Left renal cortex interstitium (tissue), 4 donors: ENCODE measurements at regions not wholly inside any gene's neighbourhood (a gene's known extent, or its start where the extent isn't known, plus 50 kb on each side); places are given as distances from the start of the nearest gene placed in this dataset.
A peak's percentile ranks its signal among the peaks of the same experiment; 100 is the strongest.

ENCODE experiments used
- DNase-seq, 4 donors: peaks; one replicate each; pipeline ENCODE4 v3.0.0-alpha.2; 2013; ENCODE audit warnings: low read depth in 4 of 4, low spot score in 2 of 4, missing footprints in 1 of 4

DNA sequence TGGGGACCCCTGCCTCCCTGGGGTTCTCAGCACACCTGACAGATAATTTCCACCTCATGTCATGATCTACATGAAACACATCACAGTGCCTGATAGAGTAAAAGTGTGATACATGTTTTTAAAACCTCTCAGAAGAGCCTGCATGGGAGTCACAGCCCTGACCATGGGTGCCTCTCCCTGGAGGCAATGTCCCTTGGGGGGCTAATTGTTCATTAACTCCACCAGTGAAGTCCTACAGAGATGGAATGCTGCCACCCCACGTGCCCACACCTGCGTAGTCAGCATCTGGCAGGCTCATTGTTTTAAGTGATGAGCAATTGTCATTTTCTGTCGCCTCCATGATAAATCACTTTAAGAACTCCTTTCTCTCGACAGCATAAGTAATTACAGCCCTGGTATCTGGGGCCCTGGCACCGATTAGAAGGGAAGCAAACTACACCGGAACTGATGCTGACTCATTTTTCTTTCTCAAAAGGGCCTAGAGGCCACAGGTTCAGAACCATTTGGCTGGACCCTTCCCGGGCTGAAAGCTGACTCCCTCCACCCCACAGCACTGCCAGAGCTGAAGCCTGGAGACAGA is 109.6 kb upstream of the GJB5 start:
- DNase-seq = no peak

DNA sequence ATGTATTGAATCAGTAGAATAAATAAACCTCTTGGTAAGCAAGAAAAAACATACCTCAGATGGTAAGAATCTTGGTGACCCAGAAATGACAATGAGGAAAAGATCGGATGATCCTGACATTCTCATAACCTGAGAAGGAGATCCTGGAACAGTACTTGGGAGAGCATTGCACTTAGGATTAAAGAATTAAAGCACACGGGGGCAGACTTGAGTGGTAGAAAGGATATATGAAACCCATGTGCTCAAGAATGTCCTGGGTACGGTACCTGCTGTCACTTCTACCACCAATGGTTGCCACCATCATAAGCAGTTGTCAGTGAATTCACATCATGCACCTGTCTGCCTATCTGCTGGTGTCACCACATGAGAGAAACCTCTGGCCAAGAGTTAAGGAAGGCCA is 108.9 kb upstream of the GJB5 start:
- DNase-seq = no peak

DNA sequence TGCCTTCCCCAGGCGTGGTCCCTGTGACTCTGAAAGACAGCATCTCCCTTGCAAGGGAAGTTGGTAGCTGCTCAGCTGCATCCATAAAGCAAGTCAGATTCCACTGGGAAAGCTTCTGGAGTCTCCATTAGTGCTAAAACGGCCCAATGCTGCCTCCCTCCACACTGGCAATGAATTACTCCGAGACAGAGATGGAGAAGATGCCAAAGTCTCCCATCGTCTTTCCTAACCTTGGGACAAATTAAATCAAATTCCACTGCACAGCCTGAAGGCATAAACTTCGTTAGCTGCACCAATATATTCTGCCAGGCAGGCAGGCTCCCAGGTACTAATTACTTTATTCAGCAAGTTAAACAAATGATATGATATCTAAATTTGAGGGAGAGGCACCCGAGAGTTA is 106.3 kb upstream of the GJB5 start:
- no peak for DNase-seq

DNA sequence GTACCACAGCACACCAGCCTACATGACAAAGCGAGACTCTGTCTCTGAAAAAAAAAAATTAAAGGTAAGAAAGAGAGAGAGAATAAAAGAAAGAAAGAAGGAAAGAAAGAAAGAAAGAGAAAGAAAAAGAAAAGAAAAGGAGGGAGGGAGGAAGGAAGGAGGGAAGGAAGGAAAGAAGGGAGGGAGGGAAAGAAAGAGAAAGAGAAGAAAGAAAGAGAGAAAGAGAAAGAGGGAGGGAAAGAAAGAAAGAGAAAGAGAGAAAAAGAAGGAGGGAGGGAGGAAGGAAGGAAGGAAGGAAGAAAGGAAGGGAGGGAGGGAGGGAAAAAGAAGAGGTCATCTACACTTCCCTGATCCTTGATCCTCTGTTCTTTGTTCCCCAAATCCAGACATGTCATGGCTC is 104.8 kb upstream of the GJB5 start:
- DNase-seq = no peak

DNA sequence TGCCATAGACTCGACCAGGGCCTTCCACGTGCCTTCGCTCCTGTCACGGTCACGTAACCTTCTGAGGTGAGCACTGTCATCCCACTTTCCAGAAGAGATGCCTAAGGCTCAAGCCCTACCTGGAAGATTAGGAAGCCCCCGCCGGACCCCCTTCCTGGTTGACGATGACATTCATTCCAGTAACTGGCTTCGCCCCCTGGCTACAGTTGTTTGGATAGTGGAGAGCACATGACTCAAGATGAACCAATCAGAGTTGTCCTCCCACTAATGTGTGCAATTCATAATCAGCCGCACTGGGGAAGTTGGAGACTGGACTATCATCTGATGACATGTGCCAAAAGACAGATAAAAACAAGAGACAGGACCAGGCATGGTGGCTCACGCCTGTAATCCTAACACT is 104.0 kb upstream of the GJB5 start:
- DNase-seq = no peak

DNA sequence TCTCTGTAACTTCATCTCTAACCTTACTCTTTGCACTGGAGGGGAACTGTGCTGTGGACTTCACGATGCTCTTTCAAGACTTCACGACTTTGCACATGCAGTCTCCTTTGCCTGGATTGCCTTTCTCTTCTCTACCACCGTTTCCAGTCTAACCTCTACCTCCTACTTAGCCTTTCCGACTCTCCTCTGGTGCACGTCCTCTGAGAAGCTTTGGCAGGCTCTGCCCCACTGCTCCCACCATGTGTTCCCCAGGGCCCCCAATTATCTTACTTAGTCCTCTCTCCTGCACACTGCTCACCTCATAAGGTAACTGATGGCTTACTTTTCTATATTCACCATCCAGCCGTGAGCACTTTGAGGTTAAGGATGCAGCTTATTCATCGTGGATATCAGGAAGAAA is 101.7 kb upstream of the GJB5 start:
- no peak for DNase-seq

DNA sequence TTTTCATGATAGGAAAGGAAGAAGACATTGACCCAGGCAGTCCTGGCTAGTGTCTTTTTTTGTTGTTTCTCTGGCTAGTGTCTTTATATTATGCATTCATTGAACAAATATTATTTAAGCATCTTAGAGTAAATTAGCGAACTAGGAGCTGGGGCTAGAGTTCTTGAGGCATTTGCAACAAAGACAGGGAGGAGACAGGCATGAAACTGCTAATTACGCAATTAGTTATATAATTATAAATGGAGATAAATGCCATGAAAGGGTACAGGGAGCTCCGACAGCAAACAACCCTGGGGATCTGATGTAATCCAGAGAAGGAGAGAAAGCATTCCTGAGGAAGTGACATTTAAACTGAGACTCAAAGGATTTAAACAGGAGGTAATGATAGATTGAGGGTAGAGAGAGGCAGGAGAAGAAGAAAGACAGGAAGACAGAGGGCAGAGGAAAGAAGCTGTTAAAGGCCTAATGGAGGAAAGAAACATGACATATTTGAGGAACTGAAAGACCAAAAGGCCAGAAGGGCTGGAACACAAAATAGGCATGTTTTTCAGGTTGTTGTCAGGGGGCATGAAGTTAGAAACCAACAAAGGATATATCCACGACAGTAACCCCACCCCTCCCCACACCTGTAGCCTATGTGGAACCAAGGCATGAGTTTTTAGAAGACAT is 99.5 kb upstream of the GJB5 start:
- DNase-seq = no peak

DNA sequence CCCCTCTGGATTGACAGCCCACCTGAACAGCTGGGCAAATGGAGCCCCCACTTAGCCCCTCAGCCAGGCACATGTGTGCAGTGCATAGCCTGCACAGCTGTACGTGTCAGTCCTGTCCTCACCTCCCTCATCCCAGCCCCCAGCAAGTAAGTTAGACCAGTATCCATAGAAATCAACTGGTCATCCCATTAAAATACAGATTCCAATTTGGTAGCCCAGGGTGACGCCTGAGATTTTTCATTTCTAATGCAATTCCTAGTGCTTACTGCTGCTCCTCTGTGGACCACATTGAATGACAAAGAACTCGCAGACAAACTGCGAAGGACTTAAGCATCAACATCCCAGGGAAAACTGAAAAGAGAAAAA is 99.0 kb upstream of the GJB5 start:
- DNase-seq = no peak

DNA sequence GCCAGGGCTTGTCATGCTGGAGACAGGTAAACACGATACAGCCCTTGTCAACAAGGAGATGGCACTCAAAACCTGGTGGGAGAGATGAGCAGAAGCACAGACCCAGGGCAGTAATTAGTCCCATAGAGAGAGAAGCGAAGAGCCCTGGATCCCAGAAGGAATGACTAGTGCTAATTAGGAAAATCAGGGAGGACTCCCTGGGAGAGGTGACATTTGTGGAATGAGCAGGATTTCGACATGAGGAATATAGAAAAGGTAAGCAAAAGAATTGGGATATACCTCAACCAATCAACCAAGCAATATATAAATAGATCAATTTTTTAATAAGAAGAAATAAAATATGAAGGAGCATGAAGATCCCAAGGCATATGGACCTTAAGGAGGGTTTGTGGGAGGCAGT is 98.5 kb upstream of the GJB5 start:
- no peak for DNase-seq

DNA sequence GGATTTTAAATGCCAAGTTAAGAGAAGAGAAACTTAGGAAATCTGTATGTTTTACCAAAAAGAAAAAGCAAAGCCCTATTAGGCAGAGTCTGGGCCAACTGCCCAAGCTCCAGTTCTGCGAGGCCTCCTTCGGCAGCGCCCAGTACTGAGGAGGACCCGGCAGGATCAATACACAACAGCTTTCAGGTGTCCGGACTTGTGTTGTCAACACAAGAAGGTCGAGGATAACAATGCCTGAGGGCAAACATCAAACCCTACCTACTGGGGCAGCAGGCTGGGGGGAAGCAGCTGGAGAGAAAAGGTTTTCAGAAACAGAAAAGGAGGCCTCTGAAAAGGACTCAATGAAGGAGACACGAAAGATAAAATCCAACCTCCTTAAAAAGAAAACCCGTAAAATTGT is 98.1 kb upstream of the GJB5 start:
- no peak for DNase-seq

DNA sequence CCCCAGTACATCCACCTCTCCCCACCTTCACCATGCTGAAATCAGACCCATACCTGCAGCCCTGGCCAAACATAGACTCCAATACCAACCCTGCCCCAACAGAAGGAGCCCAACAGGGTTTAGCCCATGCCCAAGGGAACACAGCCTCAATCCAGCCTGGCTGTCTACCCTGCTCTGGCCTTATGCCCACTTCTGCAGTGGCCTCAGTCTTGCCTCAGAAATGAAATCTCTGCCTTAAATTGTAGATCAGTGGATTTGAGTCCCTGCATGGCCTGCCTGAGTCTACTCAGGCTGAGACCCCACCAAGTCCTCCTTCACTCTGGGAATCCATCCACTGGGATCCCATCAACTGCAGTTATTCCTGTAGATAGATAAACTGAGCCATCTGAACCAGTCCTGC is 97.6 kb upstream of the GJB5 start:
- DNase-seq = no peak

DNA sequence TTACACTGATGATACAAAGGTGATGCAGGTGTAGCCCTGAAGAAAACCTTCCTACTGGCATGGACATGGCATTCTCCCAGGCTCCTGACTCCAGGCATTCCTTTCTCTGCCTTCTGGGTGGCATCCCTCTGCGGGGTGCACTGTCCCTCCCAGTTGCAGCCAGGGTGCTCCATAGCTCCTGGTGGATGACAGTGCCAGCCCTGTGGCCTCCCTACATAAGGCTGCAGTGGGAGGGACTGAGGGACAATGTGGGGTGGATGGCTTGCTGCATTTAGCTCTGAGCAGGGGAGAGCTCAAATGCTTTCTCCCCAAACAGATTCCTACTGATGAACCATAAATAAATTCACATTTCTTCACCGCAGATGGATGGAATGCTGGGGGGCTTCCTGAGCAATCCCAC is 97.0 kb upstream of the GJB5 start:
- DNase-seq = no peak

DNA sequence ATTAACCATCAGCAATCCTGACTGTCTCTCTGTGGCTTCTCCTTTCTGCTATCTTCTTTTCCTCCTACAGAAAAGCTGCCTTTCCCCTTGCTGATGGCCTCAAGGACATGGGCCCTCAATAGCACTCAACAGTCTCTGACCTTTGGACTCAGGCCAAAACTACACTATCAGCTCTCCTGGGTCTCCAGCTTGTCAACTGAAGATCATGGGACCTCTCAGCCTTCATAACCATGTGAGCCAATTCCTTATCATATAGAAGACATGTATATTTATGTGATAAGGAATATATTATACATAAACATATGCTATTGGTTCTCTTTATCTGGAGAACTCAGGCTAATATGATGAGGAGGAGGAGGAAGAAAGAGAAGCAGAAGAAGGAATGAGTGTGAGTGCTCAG is 91.8 kb upstream of the GJB5 start:
- no peak for DNase-seq

DNA sequence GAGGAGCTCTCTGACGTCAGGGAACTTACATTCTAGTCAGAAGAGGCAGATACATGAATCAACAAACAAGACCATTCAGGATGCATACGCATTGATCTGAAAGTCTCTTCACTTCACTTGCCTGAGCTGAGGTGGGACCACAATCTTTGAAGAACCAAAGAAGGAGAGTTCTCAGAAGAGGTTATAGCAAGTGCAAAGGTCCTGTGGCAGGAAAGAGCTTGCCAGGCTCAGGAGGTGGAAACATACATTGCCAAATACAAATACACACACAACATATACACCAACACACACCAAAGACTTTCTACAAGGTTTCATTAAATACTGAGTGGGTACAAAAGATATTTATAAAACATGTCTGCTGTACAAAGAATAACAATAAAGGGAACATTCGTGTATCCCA is 86.8 kb upstream of the GJB5 start:
- no peak for DNase-seq

DNA sequence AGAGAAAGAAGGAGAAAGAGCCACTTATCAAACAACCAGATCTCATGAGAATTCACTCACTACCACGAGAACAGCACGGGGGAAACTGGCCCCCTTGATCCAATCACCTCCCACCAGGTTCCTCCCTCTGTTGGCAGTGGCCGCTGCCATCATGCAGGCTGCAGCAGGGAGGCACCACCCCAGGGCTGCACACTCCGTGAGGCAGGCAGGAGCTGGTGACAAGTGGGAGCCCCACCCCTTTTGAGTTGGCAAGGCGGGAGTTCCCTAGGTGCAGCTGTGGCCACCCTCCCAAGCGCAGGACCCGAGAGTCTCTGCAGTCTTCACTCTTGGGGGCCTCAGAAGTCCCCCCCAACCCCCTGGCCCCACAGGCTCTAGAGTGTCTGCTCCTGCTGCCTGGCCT is 83.9 kb upstream of the GJB5 start:
- no peak for DNase-seq

DNA sequence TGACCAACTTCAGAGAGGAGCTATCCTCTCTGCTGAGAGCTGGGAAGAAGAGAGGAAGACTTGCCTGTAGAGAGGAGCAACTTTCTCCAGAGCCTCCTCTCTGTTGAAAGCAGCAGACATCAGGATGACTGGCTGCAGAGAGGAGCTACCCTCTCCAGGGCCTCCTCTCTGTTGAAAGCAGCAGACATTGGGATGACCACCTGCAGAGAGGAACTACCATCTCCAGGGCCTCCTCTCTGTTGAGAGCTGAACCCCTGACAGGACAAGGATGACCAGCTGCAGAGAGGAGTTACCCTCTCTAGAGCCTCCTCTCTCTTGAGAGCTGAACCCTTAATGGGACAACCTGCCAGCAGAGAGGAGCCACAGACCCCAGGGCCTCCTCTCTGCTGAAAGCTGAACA is 83.0 kb upstream of the GJB5 start:
- no peak for DNase-seq

DNA sequence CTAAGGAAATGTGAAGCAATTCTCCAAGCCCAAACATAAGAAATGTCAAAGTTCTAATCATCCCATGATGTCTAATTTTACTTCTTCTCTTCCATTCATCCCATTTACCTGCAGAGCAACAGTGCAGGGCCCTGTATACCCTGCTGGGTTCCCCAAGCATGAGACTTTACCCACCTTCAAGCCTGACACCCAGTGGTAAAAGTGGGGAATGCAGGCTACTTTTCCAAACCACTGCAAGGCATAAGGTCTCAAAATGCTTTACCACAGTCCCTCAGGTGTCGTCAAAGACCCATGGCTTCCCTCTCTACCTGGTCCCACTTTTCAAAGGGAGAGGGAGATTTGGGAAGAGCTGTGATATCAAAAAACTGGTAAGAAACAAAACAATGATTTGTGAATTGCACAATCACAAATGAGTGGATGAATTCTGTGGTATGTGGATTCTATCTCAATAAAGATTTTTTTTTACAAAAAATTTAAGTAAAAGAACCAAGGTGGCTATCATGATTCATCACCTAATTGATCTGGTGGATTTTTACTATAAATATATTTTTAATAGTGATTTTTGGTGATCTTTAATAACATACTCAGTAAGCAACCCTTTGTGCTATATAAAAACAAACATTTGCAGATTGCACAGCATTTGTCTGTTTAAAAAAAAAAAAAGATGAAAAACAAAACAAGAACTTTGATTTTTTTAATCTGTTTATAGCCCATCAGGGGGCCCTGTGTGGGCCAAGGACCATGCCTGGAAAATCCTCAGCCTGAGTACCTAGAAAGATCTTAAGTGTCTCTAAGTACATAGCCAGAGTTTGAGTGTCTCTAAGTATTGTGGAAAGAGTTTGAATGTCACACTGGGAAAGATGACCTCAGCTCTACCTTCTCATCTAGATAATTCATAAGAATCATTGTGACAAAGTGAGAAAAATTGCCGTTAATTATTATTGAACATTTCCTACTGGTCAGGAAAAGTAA is 73.1 kb upstream of the GJB5 start:
- peak in 1 of 4 donors; percentile 44 for DNase-seq

DNA sequence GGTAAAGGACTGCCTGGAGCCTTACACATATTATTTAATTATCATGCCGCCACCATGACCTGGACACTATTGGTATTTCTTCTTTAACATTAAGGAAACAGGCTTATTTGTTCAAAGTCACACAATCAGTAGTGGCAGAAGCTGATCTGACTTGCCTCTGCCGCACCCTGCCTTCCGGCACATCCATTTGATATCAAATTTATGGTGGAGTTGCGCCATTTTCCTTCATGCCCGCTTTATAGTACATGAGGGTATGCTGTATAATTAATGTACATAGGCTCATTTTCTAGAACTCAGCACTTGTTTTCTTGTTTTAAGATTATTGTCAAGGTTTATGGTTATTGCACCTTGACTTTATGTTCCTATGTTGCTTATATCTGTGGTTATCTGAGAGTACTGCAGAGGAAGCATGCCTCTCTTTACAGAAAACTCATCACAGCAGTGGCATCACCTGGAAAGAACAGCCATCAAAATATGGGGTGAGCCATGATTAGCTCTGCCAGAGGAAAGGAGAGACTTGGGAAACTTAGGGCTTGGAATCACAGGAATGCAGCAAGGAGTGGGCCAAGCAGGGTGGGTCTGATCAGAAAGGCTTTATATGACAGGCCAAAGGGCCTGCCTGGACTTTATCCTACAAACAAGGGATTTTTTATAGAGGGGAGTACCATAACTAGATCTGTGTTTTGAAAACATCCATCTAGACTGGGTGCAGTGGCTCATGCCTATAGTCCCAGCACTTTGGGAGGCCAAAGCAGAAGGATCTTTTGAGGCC is 72.2 kb upstream of the GJB5 start:
- no peak for DNase-seq

DNA sequence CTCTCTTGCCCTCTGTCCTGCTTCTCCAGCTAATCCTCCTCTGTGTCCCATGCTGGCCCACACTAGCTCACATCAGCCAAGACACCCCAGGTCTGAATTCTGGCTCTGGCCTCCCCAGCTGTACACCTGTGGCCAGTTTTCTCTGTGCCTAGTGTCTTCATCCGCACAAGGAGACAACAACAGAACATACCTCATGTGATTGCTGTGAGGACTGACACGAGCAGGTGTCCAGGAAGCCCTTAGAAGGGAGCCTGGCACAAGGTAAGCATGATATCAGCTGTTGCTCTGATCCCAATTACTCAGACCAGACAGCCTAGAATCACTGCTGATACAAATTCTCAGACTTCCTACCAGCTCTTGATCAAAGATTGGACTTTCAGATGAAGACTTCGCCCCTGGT is 71.2 kb upstream of the GJB5 start:
- no peak for DNase-seq

DNA sequence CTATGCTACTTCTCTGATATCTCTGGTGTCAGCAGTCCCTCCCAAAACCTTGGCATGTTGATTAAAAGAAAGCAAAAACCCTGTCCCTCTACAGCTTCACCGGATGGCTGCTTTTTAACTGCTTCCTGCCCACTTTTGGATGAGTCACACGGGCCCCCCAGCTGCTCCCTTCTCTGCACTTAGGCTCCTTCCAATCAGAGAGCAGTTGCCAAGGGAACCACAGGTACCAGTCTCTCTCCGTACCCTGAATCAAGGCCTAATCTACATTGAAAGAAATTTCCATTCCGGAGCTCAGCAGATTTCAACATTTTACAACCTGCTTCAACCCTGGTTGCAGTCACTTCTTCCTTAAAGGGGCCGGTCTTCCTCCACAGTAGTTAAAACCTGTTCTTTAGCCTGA is 70.6 kb upstream of the GJB5 start:
- DNase-seq = no peak

DNA sequence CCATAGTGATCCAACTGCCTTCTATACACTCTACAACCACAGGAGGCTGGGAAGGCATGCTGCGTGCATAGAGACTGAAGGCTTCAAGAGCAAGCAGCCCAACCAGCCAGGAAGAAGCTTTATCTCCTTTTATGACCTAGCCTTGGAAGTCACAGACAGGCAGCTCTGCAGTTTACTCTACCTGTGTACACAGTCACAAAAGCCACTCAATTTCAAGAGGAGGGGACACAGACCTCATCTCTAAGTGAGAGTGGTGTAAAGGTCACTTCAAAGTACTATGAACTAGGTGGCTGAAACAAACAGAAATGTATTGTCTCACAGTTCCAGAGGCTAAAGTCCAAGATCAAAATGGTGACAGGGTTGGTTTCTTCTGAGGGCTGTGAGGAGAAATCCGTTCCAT is 69.6 kb upstream of the GJB5 start:
- DNase-seq = no peak
